CD4-positive, alpha-beta T cell treated with Interleukin-1 beta for 1 hour (primary cell): ENCODE measurements at regions not wholly inside any gene's neighbourhood (a gene's known extent, or its start where the extent isn't known, plus 50 kb on each side); places are given as distances from the start of the nearest gene placed in this dataset.

Experiments
- DNase-seq, 2 donors: peaks; one replicate each; pipeline ENCODE4 v3.0.0-alpha.2; 2020 to 2022

GRCh38 chr4:81860111-81860510, 388.4 kb upstream of the RASGEF1B start:
- DNase-seq = no peak

GRCh38 chr4:81854406-81854805, 382.7 kb upstream of the RASGEF1B start:
- DNase-seq = no peak

DNA sequence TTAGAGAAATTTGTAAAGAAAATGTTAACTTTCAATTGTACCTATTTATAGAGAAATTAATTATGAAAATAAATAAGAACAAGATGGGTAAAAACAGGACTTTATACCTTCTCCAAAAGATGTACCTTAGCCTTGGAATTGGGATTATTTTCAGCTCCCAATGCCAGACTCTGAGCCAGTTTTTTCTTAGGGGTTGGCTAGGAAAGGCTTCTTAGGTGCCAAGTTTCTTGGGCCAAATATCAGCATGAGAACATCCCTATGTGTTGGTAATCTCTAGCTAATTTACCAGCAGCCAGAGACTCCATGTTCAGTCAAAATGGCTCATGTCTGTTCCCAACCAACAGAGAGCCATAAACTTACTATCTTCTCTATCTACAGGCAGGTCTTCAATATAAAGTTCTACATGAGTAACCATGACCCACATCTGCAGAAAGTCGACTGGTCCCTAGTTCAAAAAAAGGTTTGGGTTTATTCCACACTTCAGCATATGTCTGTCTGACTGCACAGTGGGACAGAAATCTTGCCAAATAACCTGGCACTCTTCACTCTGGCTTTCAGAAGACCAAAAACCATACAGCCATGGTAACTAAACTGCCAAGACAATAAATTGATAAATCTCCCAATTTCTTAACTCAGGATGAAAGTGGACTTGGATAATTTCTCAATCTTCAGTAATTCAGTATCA, 380.5 kb upstream of the RASGEF1B start:
- DNase-seq = no peak

GRCh38 chr4:81850701-81851100, 379.0 kb upstream of the RASGEF1B start:
- DNase-seq = no peak

DNA sequence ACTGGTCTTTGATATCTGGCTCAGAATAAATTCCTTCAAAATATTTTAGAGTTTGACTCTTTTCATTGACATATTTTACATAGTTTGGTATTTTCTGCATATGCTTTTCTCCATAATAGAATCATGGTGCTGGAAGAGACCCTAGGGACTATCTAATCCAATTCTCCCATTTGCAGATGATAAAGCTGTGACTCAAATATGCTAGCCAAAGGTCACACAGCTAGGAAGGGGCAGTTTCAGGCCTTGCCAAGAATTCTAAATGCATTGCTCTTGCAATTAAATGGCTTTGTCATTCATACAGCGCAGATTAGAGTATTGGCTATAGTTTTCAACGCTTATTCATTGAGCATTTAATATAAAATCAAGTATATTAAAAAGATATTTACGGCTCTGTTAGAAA, 374.1 kb upstream of the RASGEF1B start:
- no peak for DNase-seq

GRCh38 chr4:81845273-81845672, 373.6 kb upstream of the RASGEF1B start:
- no peak for DNase-seq

DNA sequence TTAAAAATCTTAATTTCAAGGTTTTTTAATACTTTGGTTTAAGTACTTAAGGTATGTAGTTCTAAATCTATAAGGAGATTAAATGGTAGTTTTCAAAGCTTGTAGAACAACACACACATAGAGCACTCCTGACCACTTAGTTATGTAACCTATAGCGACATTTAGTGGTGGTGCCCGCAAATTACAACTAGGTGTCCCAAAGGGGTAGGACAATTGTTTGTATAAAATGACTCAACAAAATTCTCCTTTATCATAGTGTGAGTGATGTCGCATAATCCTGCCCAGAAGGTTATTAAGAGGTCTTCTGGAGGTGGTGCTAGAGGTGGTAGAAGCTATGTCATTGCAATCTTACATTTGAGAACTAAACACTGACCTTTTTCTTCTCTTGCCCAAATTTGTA, 373.0 kb upstream of the RASGEF1B start:
- peak; percentile 77 to 79 for DNase-seq

DNA sequence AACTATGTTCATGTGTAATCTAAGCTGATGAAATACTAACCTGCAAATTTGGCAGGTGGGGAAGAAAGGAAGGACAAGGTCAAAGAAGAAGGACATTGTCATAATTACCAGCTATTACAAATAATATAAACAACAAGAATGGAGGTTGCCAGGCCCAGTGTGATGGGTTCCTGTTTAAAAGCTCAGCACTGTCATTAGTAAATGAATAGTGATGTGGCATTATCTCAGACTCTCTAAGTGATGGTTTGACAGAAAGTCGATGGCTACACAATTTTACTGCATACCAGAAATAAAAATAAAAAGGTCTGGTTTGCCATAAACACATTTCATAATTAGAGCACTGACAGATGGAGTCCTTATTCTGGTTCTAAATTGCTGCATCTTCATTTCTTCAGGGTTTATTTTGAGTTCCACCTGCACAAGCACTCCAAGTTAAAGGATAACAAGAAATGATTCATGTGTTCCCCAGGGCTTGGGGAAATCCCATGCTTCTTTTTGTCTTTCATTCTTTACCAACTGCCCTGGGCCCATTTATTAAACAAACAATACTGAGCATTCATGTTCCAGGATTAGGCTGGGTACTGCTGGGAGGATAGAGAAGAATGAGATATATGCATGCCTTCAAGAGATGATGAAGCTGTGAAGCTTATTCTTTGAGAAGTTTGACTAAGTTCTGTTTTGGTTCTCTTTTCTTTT, 367.8 kb upstream of the RASGEF1B start:
- DNase-seq = no peak

GRCh38 chr4:81838586-81838985, 366.9 kb upstream of the RASGEF1B start:
- no peak for DNase-seq

DNA sequence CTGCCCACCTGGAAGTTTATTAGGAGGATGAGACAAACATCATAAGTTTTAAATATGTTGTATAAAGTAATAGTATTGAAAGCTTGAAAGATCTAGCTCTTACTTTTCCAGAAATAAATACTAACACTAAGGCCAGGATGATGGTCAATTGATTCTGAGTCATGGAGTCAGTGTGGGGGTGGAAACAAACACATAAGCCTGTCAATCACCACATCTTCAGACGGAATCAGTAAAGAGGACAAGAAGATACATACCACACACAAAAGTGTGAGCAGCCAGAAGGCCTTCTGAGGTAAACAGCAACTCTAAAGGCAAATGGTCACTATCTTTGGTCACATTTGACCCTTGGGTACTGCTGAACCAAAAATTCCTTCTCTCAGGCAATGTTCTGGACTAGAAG, 365.0 kb upstream of the RASGEF1B start:
- no peak for DNase-seq

GRCh38 chr4:81833576-81833975, 361.9 kb upstream of the RASGEF1B start:
- DNase-seq = no peak

DNA sequence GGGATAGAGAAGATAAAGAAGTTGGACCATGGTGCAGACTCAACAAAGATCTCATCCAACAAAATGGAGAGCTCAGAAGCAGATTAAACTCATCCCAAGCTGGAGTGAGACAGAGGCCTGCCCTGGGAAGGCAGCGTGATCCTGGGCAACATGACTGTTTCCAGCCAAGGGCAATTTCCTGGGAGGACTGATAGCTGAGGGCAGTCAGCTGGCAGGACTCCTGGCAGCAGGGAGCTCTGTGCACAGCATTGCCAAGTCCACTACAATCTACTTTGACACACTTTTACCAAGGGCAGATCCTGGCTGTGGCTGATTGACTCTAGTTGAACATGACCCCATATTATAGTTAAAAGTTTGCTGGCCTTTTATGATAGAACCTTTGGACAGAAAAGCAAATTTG, 357.3 kb upstream of the RASGEF1B start:
- DNase-seq = no peak

GRCh38 chr4:81827577-81828202, 356.0 kb upstream of the RASGEF1B start:
- no peak for DNase-seq

DNA sequence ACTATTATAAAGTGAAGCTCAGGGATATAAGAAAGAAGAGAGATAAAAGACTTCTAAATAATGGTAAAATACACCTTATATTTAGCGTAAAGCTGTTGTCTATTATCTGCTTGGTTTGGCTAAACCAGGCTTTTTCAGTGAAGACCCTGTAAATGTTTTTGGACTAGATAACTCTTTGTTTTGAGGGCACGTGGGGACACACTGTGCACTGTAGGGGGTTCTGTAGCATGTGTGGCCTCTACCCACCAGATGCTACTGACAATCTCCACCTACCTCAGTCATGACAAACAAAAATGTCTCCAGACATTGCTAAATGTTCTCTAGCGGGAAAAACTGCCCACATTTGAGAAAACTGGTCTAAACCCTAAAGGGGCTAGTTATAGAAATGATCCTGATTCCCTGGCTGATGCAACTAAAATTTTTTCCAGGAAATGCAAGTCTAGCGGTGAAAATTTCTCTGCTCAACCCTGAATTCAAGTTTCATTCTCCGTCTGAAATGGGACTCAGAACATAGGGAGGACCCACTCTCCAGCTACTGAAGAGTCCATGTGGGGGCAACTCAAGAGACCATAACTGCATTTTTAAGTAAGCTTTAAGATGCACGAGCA, 355.2 kb upstream of the RASGEF1B start:
- DNase-seq = no peak

DNA sequence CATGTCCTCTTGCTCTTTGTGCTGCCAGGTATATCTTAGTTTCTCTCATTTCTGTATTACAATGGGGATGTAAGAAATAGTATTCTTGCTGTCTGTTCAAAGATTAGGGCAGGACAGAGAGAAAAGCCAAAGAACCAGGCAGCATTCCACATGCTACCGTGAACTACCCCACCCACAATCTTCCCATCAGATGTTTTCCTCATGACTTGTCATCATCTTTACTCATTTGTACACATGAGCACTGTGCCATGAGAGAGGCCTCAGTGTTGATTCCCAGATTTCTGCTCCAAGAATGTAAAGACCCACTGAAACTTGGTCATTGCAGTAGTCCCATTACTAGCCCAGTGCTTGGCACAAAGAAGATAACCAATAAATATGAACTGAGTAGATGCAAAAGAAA, 354.6 kb upstream of the RASGEF1B start:
- DNase-seq = no peak

GRCh38 chr4:81818385-81818920, 346.7 kb upstream of the RASGEF1B start:
- DNase-seq = no peak

DNA sequence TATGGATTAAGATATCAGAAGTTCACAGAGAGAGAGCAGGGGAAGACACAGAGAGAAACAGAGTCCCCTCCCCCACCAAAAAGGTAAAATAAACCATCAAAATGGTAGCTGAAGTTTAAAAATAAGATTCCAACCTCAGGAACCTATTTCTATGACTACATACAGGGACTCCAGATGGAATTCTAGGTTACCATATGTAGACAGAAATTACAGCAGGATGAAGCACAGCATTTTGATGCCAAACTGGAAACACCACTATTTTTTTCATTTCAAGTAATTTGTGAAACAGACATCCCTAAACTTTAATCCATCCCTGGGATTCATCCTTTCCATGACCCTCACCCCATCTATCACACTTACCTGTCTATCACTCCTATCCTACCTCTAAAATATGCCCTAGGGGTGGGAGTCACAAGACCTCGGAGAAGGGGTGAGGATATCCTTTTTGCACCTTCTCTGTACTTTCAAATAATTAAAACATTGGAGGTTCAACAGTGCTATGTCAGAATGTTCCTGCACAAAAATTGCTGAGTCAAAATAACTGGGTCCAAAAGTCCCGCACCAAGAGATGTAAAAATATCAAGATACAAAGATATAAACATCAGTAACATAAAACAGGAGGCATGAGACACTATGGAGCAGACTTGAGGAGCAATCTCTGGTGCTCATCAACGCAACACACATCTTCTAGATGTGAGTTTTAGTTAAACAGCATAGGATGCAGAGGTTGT, 344.5 kb upstream of the RASGEF1B start:
- DNase-seq = no peak

- DNase-seq = no peak
Observed at GRCh38 chr4:81814987-81815541, 343.4 kb upstream of the RASGEF1B start.

DNA sequence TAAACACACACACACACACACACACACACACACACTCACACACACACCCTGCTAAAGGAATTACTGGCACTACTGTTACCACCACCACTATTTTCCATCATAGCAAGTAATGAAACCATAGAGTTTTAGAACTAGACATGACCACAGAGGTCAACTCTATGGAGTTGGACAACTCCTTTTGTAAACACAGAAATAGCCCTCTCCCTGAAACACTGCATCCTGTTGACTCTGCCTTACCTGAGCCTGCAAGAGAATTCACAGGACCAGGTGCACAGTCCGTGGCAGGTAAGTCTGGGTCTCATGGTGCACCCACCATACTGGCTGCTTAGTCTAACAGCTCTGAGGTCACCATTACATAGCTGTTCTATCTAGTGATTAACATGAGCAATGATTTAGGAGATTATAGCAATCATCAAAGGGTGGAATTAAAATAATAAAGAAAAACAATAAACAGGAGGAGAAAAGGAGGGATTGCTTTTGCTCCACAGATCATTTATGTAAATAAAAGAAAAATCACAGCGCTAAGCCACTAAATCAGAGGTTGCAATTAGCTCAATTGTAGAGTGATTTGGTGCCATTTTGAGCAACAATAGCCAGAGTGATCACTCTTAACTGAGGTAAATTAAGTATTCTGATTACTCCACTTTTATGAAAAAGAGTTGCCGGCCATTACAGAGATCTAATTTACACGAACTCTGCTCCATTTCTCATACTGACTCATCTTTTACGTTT, 340.0 kb upstream of the RASGEF1B start:
- no peak for DNase-seq

DNA sequence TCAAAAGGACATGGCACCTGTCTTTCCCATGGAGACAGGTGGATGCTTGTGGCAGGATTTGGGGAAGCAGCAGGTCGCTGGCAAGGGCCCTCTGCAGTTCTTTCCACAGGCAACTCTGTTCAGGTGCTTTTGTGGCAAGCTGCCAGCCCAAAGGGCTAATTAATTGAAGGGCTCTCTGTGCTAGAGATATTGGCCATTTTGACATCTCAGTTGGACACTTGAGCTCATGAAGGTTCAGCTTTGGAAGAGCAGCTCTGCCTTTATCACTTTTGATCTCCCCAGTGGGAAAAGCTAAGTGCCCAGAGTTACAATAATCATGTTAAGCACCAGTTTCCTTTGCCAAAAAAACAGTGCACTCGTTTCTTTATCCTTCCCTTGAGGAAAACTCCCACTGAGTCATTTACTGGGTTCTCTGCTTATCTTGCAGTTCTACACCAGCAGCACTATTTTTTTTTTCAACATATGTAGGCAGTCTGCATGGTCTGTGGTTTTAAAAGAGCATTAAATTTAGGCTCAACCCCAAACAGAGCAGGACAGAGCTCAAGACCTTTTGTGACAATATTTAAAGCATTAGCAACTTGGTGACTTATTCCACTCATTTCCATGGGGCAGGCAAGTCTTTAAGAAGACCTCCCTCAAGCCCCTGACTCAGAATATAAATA, 336.4 kb upstream of the RASGEF1B start:
- DNase-seq = no peak

- no peak for DNase-seq
Observed at GRCh38 chr4:81807386-81807785, 335.7 kb upstream of the RASGEF1B start.
